Tibial nerve (tissue), 3 donors: ENCODE measurements at regions not wholly inside any gene's neighbourhood (a gene's known extent, or its start where the extent isn't known, plus 50 kb on each side); places are given as distances from the start of the nearest gene placed in this dataset.

Source experiments
- POLR2A ChIP-seq, 2 donors: fragments of 450-650 bp; IDR thresholded peaks; one replicate each; pipeline ENCODE4 v1.6.1; 2017; ENCODE audit warnings: antibody characterized with exemption in 2 of 2, mild to moderate bottlenecking in 2 of 2, moderate library complexity in 2 of 2
- TF ChIP-seq, protein P1 (sequence below), 5 experiments: fragments of 200-600 bp in 3 of 5; fragments of 450-650 bp in 2 of 5; sonication (generic) in 3 of 5; IDR thresholded peaks; one replicate each; pipeline ENCODE4 v1.5.1; 2016 to 2019; ENCODE audit warnings: antibody characterized with exemption in 5 of 5, mild to moderate bottlenecking in 3 of 5, moderate library complexity in 2 of 5

- TF ChIP-seq, protein P1, sequence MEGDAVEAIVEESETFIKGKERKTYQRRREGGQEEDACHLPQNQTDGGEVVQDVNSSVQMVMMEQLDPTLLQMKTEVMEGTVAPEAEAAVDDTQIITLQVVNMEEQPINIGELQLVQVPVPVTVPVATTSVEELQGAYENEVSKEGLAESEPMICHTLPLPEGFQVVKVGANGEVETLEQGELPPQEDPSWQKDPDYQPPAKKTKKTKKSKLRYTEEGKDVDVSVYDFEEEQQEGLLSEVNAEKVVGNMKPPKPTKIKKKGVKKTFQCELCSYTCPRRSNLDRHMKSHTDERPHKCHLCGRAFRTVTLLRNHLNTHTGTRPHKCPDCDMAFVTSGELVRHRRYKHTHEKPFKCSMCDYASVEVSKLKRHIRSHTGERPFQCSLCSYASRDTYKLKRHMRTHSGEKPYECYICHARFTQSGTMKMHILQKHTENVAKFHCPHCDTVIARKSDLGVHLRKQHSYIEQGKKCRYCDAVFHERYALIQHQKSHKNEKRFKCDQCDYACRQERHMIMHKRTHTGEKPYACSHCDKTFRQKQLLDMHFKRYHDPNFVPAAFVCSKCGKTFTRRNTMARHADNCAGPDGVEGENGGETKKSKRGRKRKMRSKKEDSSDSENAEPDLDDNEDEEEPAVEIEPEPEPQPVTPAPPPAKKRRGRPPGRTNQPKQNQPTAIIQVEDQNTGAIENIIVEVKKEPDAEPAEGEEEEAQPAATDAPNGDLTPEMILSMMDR (IDR thresholded peaks at IDR 0.05) = no peak
- TF ChIP-seq POLR2A (IDR thresholded peaks at IDR 0.05) = no peak
Observed at GRCh38 chr3:18195836-18196235, 229.3 kb downstream of the SATB1 start.
